OCI-LY7 (cell line): ENCODE measurements at regions not wholly inside any gene's neighbourhood (a gene's known extent, or its start where the extent isn't known, plus 50 kb on each side); places are given as distances from the start of the nearest gene placed in this dataset.

Experiments
- BruUV-seq: library from RNA; stranded (reverse); fragments of 400-500 nt; replicated peaks from 2 replicates; lab custom pipeline; 2021; lab: Mats Ljungman, UMichigan
- CTCF ChIA-PET: fragments of 300-600 bp; sonication (Branson Sonifier 250); formaldehyde crosslinking; loops from one replicate; lab custom pipeline; 2022; ENCODE audit warnings: antibody characterized with exemption; ENCODE audit not compliant: unreplicated experiment; lab: Charles Lee
- POLR2A ChIA-PET: fragments of 300-600 bp; sonication (Branson Sonifier 250); formaldehyde crosslinking; loops from one replicate; lab custom pipeline; 2022; ENCODE audit warnings: antibody characterized with exemption; lab: Charles Lee
- DNase-seq: peaks from one replicate; pipeline ENCODE4 v3.0.0-alpha.2; 2015; ENCODE audit warnings: low spot score
- H2AFZ ChIP-seq: fragments of 200-600 bp; sonication (generic), shearing (Covaris generic); 2 replicates; pipeline ENCODE4 v1.6.1; 2014; ENCODE audit warnings: mild to moderate bottlenecking, antibody characterized with exemption, low read length, moderate library complexity
- H3K27ac ChIP-seq: fragments of 200-600 bp; sonication (generic); 2 replicates; pipeline ENCODE4 v1.5.1; 2014; ENCODE audit warnings: mixed run types, low read depth, mild to moderate bottlenecking, moderate library complexity, low read length, inconsistent platforms; ENCODE audit not compliant: poor library complexity, severe bottlenecking
- H3K36me3 ChIP-seq: fragments of 200-600 bp; sonication (generic); 2 replicates; pipeline ENCODE4 v1.6.1; 2014; ENCODE audit warnings: mild to moderate bottlenecking, antibody characterized with exemption, low read length, moderate library complexity, mixed read lengths; ENCODE audit not compliant: insufficient read depth
- H3K4me1 ChIP-seq: fragments of 200-600 bp; sonication (generic); 2 replicates; pipeline ENCODE4 v1.5.1; 2014; ENCODE audit warnings: mild to moderate bottlenecking, low read length; ENCODE audit not compliant: insufficient read depth, poor library complexity, severe bottlenecking
- H3K4me2 ChIP-seq: fragments of 200-600 bp; sonication (generic); 2 replicates; pipeline ENCODE4 v1.6.1; 2014; ENCODE audit warnings: mild to moderate bottlenecking, low read length
- H3K4me3 ChIP-seq: fragments of 200-600 bp; sonication (generic); 2 replicates; pipeline ENCODE4 v1.5.1; 2014; ENCODE audit warnings: mild to moderate bottlenecking, low read depth, low read length; ENCODE audit not compliant: poor library complexity, severe bottlenecking
- H3K79me2 ChIP-seq: fragments of 200-600 bp; sonication (generic); 2 replicates; pipeline ENCODE4 v1.6.1; 2016; ENCODE audit warnings: low read depth, mild to moderate bottlenecking, low read length, moderate library complexity, mixed read lengths; ENCODE audit not compliant: insufficient read depth
- H3K9me2 ChIP-seq: fragments of 200-600 bp; sonication (generic); 2 replicates; pipeline ENCODE4 v1.6.1; 2016; ENCODE audit warnings: mild to moderate bottlenecking, low read length, mixed read lengths; ENCODE audit not compliant: insufficient read depth
- H3K9me3 ChIP-seq: fragments of 200-600 bp; sonication (generic); 2 replicates; pipeline ENCODE4 v1.6.1; 2014; ENCODE audit warnings: mild to moderate bottlenecking, mixed run types, low read length, mixed read lengths
- H4K20me1 ChIP-seq: fragments of 200-600 bp; sonication (generic); 2 replicates; pipeline ENCODE4 v1.6.1; 2014; ENCODE audit warnings: mild to moderate bottlenecking, antibody characterized with exemption, low read length, moderate library complexity, mixed read lengths; ENCODE audit not compliant: insufficient read depth
- EZH2phosphoT487 ChIP-seq: fragments of 200-600 bp; sonication (generic); IDR thresholded peaks from 2 replicates; pipeline ENCODE4 v1.6.1; 2018; ENCODE audit warnings: low read depth, borderline replicate concordance, mild to moderate bottlenecking, mixed run types, antibody characterized with exemption, low read length, moderate library complexity, mixed read lengths
- intact Hi-C: fragments of 100-400 bp; cut with micrococcal nuclease; formaldehyde crosslinking; loops from one replicate; pipeline ENCODE4 v1.10.0; 2022; ENCODE audit not compliant: unreplicated experiment
- TF ChIP-seq, protein P1 (sequence below): fragments of 200-600 bp; sonication (generic); conservative IDR thresholded peaks from 2 replicates; pipeline ENCODE4 v1.5.1; 2014; ENCODE audit warnings: mild to moderate bottlenecking, antibody characterized with exemption, low read length, moderate library complexity, mixed read lengths

DNA sequence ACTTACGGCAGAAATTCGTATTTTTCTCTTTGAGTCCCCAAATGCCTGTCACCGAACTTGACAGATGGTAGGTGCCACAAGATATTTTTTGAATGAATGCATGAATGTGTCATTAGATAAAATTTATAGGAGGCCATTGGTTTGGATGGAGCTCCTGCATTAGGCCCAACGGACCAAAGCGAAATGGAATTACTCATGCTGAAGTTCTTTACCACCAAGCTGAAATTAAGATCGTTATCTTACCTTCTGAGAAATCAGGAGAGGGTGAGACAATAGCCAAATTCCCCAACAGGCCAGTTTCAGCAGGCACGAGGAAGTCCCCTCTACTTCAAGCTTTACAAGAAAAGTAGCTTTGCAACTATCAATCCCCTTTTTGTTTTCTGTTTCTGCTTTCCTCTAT is 452.5 kb upstream of the ARGLU1 start:
- no peaks in the 10 kb centered on the region for H3K9me3 ChIP-seq
- intact Hi-C loops: no loop called here
- no peaks in the 10 kb centered on the region for H3K9me2 ChIP-seq
- no peaks in the 10 kb centered on the region for H3K36me3 ChIP-seq
- no peak for DNase-seq
- ChIA-PET POLR2A (interaction anchor here (0.6 kb wide), 1 partner anchor 1404 kb away, joined by 3 read pairs; no protein-coding TSS in a partner anchor), CTCF (no interaction called here)
- no peak overlapping the region; the same call in 1 of the 2 replicates for H2AFZ ChIP-seq
- H3K4me1 ChIP-seq: no peaks in the 10 kb centered on the region
- no peak overlapping the region for H3K4me3 ChIP-seq
- no peaks in the 10 kb centered on the region for H4K20me1 ChIP-seq
- BruUV-seq: no TSS peak
- H3K27ac ChIP-seq: no peak overlapping the region
- TF ChIP-seq, protein P1, sequence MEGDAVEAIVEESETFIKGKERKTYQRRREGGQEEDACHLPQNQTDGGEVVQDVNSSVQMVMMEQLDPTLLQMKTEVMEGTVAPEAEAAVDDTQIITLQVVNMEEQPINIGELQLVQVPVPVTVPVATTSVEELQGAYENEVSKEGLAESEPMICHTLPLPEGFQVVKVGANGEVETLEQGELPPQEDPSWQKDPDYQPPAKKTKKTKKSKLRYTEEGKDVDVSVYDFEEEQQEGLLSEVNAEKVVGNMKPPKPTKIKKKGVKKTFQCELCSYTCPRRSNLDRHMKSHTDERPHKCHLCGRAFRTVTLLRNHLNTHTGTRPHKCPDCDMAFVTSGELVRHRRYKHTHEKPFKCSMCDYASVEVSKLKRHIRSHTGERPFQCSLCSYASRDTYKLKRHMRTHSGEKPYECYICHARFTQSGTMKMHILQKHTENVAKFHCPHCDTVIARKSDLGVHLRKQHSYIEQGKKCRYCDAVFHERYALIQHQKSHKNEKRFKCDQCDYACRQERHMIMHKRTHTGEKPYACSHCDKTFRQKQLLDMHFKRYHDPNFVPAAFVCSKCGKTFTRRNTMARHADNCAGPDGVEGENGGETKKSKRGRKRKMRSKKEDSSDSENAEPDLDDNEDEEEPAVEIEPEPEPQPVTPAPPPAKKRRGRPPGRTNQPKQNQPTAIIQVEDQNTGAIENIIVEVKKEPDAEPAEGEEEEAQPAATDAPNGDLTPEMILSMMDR: no peak
- TF ChIP-seq EZH2phosphoT487: no peak
- no peaks in the 10 kb centered on the region for H3K79me2 ChIP-seq
- H3K4me2 ChIP-seq: no peak overlapping the region

DNA sequence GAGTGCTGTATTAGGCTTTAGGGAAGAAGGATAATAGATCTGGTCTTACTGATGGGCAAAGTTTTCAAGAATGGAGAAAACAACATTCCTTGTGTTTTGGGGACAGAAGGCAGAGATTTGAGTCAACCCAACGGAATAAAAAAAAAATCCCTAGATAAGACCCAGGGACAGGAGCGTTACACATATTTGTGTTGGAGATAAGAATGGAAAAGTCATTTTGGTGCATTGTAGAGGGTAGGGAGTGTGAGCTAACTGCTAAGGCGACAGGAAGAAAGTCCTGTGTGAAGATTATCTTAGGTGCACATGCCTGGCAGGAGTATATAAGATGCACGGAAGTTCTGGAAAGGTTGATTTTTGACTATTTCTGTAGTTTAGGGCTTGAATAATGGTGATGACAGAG is 450.3 kb upstream of the ARGLU1 start:
- no peaks in the 10 kb centered on the region for H3K9me2 ChIP-seq
- H3K36me3 ChIP-seq: no peaks in the 10 kb centered on the region
- TF ChIP-seq, protein P1: no peak
- no peak for TF ChIP-seq EZH2phosphoT487
- no peak overlapping the region for H3K27ac ChIP-seq
- H3K4me1 ChIP-seq: no peaks in the 10 kb centered on the region
- no peaks in the 10 kb centered on the region for H3K9me3 ChIP-seq
- ChIA-PET POLR2A (interaction anchor here (0.6 kb wide), 1 partner anchor 148 kb away, joined by 4 read pairs; no protein-coding TSS in a partner anchor), CTCF (no interaction called here)
- no peaks in the 10 kb centered on the region for H4K20me1 ChIP-seq
- H3K79me2 ChIP-seq: no peaks in the 10 kb centered on the region
- BruUV-seq: no TSS peak
- no peak overlapping the region for H2AFZ ChIP-seq
- no peak overlapping the region for H3K4me3 ChIP-seq
- no peak for DNase-seq
- intact Hi-C loops: no loop called here
- H3K4me2 ChIP-seq: no peak overlapping the region

GRCh38 chr13:107006661-107007060 is 438.7 kb upstream of the ARGLU1 start:
- Histone ChIP-seq H4K20me1 (no peaks in the 10 kb centered on the region), H3K36me3 (no peaks in the 10 kb centered on the region), H3K9me3 (no peaks in the 10 kb centered on the region), H3K4me1 (no peaks in the 10 kb centered on the region), H3K79me2 (no peaks in the 10 kb centered on the region), H3K4me2 (no peak overlapping the region), H3K27ac (no peak overlapping the region), H3K4me3 (no peak overlapping the region), H2AFZ (no peak overlapping the region), H3K9me2 (no peaks in the 10 kb centered on the region)
- ChIA-PET POLR2A (no interaction called here), CTCF (no interaction called here)
- no peak for TF ChIP-seq EZH2phosphoT487
- TF ChIP-seq, protein P1: no peak
- BruUV-seq: no TSS peak
- no peak for DNase-seq
- intact Hi-C loops: no loop called here
